ENCODE measurements at regions not wholly inside any gene's neighbourhood (a gene's known extent, or its start where the extent isn't known, plus 50 kb on each side); places are given as distances from the start of the nearest gene placed in this dataset.

DNA sequence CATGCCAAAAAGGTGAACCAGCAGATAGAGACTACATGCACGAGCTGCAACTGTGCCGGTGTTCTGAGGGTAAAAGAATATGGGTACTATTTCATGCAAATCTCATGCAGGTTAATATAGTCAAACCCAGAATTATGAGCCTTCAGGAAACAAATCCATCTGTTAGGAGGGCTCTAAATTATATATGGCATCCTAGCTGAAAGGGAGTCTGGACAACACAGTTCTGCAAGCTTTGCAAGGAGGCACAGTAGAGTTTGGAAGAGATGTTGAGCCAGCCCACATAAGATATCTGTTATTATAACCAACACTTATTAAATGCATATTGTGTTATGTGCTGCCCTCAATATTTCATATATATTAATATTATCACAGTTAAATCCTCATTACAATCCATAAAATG is 50.5 kb upstream of the PALMD start:
- TF ChIP-seq, protein P1, sequence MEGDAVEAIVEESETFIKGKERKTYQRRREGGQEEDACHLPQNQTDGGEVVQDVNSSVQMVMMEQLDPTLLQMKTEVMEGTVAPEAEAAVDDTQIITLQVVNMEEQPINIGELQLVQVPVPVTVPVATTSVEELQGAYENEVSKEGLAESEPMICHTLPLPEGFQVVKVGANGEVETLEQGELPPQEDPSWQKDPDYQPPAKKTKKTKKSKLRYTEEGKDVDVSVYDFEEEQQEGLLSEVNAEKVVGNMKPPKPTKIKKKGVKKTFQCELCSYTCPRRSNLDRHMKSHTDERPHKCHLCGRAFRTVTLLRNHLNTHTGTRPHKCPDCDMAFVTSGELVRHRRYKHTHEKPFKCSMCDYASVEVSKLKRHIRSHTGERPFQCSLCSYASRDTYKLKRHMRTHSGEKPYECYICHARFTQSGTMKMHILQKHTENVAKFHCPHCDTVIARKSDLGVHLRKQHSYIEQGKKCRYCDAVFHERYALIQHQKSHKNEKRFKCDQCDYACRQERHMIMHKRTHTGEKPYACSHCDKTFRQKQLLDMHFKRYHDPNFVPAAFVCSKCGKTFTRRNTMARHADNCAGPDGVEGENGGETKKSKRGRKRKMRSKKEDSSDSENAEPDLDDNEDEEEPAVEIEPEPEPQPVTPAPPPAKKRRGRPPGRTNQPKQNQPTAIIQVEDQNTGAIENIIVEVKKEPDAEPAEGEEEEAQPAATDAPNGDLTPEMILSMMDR (IDR thresholded peaks at IDR 0.05): no peak
- no peak for TF ChIP-seq POLR2A (IDR thresholded peaks at IDR 0.05)
